RCC 7860 (cell line): ENCODE measurements at regions not wholly inside any gene's neighbourhood (a gene's known extent, or its start where the extent isn't known, plus 50 kb on each side); places are given as distances from the start of the nearest gene placed in this dataset.
"Not testable (repeated sequence)": the region's sequence is repeated elsewhere in the genome, so short reads cannot be mapped to it uniquely, and the experiment has no call there.

Experiments used
- DNase-seq: peaks from one replicate; pipeline ENCODE4 v3.0.0-alpha.2; 2015; ENCODE audit warnings: low spot score
- FAIRE-seq: peaks from 2 replicates; lab custom pipeline; 2012; peaks lifted over from hg19 to GRCh38; lab: Jason Lieb, UNC

- FAIRE-seq: no peak
- DNase-seq: no peak
These were observed 764.2 kb downstream of the NTRK3 start for GRCh38 chr15:87492321-87492720.

GRCh38 chr15:87490666-87491065, 765.9 kb downstream of the NTRK3 start:
- DNase-seq: no peak
- FAIRE-seq: no peak

- DNase-seq: no peak
- FAIRE-seq: no peak
These were observed 766.5 kb downstream of the NTRK3 start for GRCh38 chr15:87489902-87490665.

- FAIRE-seq: no peak
- no peak for DNase-seq
These were observed 767.1 kb downstream of the NTRK3 start for GRCh38 chr15:87489456-87489855.

- no peak for FAIRE-seq
- DNase-seq: no peak
These were observed 769.1 kb downstream of the NTRK3 start for GRCh38 chr15:87487484-87487883.

GRCh38 chr15:87483468-87483867, 773.1 kb downstream of the NTRK3 start:
- DNase-seq: no peak
- no peak for FAIRE-seq

- DNase-seq (no peak), FAIRE-seq (no peak)
These were observed 775.4 kb downstream of the NTRK3 start for GRCh38 chr15:87481126-87481525.

- FAIRE-seq (no peak), DNase-seq (no peak)
These were observed 777.9 kb downstream of the NTRK3 start for GRCh38 chr15:87478687-87479072.

- peak; percentile 89 for FAIRE-seq
These were observed 778.5 kb downstream of the NTRK3 start for GRCh38 chr15:87477737-87478686.

GRCh38 chr15:87477026-87477425, 779.5 kb downstream of the NTRK3 start:
- DNase-seq (no peak), FAIRE-seq (no peak)

More at GRCh38 chr15:87477737-87478686, 778.5 kb downstream of the NTRK3 start:
- DNase-seq: peak; percentile 91

GRCh38 chr15:87470923-87471322, 785.6 kb downstream of the NTRK3 start:
- FAIRE-seq (no peak), DNase-seq (no peak)

GRCh38 chr15:87463956-87464355, 792.6 kb downstream of the NTRK3 start:
- not testable (repeated sequence) for DNase-seq, FAIRE-seq

GRCh38 chr15:87461631-87462030, 794.9 kb downstream of the NTRK3 start:
- FAIRE-seq (no peak), DNase-seq (no peak)

GRCh38 chr15:87454860-87455259, 801.7 kb downstream of the NTRK3 start:
- DNase-seq (no peak), FAIRE-seq (no peak)

GRCh38 chr15:87450314-87450713, 806.2 kb downstream of the NTRK3 start:
- DNase-seq (no peak), FAIRE-seq (no peak)

- FAIRE-seq (no peak), DNase-seq (no peak)
These were observed 817.4 kb downstream of the NTRK3 start for GRCh38 chr15:87439090-87439489.

GRCh38 chr15:87433871-87434270, 822.7 kb downstream of the NTRK3 start:
- FAIRE-seq (no peak), DNase-seq (no peak)

- no peak for FAIRE-seq
- no peak for DNase-seq
These were observed 826.8 kb downstream of the NTRK3 start for GRCh38 chr15:87429754-87430153.

GRCh38 chr15:87420017-87420416, 836.5 kb downstream of the NTRK3 start:
- no peak for FAIRE-seq

GRCh38 chr15:87419344-87419743, 837.2 kb downstream of the NTRK3 start:
- no peak for FAIRE-seq
- no peak for DNase-seq

More at GRCh38 chr15:87420017-87420416, 836.5 kb downstream of the NTRK3 start:
- DNase-seq: no peak

GRCh38 chr15:87416591-87417257, 839.8 kb downstream of the NTRK3 start:
- FAIRE-seq (no peak), DNase-seq (no peak)
